ENCODE measurements at regions not wholly inside any gene's neighbourhood (a gene's known extent, or its start where the extent isn't known, plus 50 kb on each side); places are given as distances from the start of the nearest gene placed in this dataset.

DNA sequence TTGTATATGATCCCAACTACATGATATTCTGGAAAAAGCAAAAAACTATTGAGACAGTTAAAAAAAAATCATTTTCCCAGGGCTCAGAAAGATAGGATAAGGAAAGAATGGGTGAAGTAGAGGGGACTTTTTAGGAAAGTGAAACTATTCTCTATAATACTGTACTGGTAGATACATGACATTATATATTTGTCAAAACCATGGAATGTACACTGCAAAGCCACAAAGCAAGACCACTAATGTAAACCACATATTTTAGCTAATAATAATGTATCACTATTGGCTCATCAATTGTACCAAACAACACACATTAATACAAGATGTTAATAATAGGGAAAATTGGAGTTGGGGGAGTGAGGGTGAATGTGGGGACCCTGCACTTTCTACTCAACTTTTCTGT, 182.6 kb downstream of the EFNB2 start (continued):
- TF ChIP-seq ATF2 (IDR thresholded peaks at IDR 0.05; ENCODE audit: low read length) (no peak), NANOG (IDR thresholded peaks at IDR 0.05; ENCODE audit: insufficient read depth, low read depth, low read length, poor library complexity, severe bottlenecking) (no peak)
